SK-N-SH treated with all-trans-retinoic acid at 6 μM for 48 hours (cell line): ENCODE measurements at regions not wholly inside any gene's neighbourhood (a gene's known extent, or its start where the extent isn't known, plus 50 kb on each side); places are given as distances from the start of the nearest gene placed in this dataset.

Experiments
- ATAC-seq: fragments of 200-7000 bp; cut with Tn5 transposase; 3 replicates; pipeline ENCODE4 v1.9.1; 2020; ENCODE audit warnings: mild to moderate bottlenecking, moderate library complexity
- BACH2 ChIP-seq: fragments of 250-450 bp; sonication (Bioruptor Pico); IDR thresholded peaks from 2 replicates; pipeline ENCODE4 v1.9.0; 2021; ENCODE audit warnings: mild to moderate bottlenecking, borderline replicate concordance
- CSDC2 ChIP-seq: fragments of 250-450 bp; sonication (Bioruptor Pico); IDR thresholded peaks from 2 replicates; pipeline ENCODE4 v1.5.0; 2020; ENCODE audit warnings: mild to moderate bottlenecking, moderate library complexity
- ESRRG ChIP-seq: fragments of 250-450 bp; sonication (Bioruptor Pico); IDR thresholded peaks from 2 replicates; pipeline ENCODE4 v1.6.1; 2021; ENCODE audit warnings: mild to moderate bottlenecking
- GLIS3 ChIP-seq: fragments of 250-450 bp; sonication (Bioruptor Pico); IDR thresholded peaks from 2 replicates; pipeline ENCODE4 v1.5.0; 2020; ENCODE audit warnings: mild to moderate bottlenecking, moderate library complexity
- ISL1 ChIP-seq: fragments of 250-450 bp; sonication (Bioruptor Pico); IDR thresholded peaks from 2 replicates; pipeline ENCODE4 v2.1.2; 2022; ENCODE audit warnings: mild to moderate bottlenecking, moderate library complexity
- OSR1 ChIP-seq: fragments of 250-450 bp; sonication (Bioruptor Pico); IDR thresholded peaks from 2 replicates; pipeline ENCODE4 v1.8.0; 2022; ENCODE audit warnings: moderate library complexity, mild to moderate bottlenecking, inconsistent platforms
- PPARA ChIP-seq: fragments of 250-450 bp; sonication (Bioruptor Pico); IDR thresholded peaks from 2 replicates; pipeline ENCODE4 v1.5.0; 2020; ENCODE audit warnings: mild to moderate bottlenecking, borderline replicate concordance
- RARB ChIP-seq: fragments of 250-450 bp; sonication (Bioruptor Pico); IDR thresholded peaks from 2 replicates; pipeline ENCODE4 v1.8.0; 2021; ENCODE audit warnings: mild to moderate bottlenecking, moderate library complexity
- SNAI2 ChIP-seq: fragments of 250-450 bp; sonication (Bioruptor Pico); IDR thresholded peaks from 2 replicates; pipeline ENCODE4 v1.5.0; 2020; ENCODE audit warnings: mild to moderate bottlenecking, moderate library complexity
- TCF4 ChIP-seq: fragments of 250-450 bp; sonication (Bioruptor Pico); IDR thresholded peaks from 2 replicates; pipeline ENCODE4 v1.8.0; 2021; ENCODE audit warnings: mild to moderate bottlenecking, moderate library complexity, borderline replicate concordance
- TOX ChIP-seq: fragments of 250-450 bp; sonication (Bioruptor Pico); IDR thresholded peaks from 2 replicates; pipeline ENCODE4 v1.8.0; 2021; ENCODE audit warnings: mild to moderate bottlenecking, moderate library complexity, borderline replicate concordance
- ZC3H10 ChIP-seq: fragments of 250-450 bp; sonication (Bioruptor Pico); IDR thresholded peaks from 2 replicates; pipeline ENCODE4 v1.5.1; 2021; ENCODE audit warnings: mild to moderate bottlenecking, moderate library complexity
- ZFP3 ChIP-seq: fragments of 250-450 bp; sonication (Bioruptor Pico); IDR thresholded peaks from 2 replicates; pipeline ENCODE4 v1.5.0; 2020; ENCODE audit warnings: mild to moderate bottlenecking, moderate library complexity
- ZFP30 ChIP-seq: fragments of 450-650 bp; formaldehyde crosslinking; IDR thresholded peaks from 2 replicates; pipeline ENCODE4 v1.5.0; 2022; ENCODE audit warnings: mild to moderate bottlenecking, moderate library complexity
- ZNF565 ChIP-seq: fragments of 450-650 bp; formaldehyde crosslinking; conservative IDR thresholded peaks from 2 replicates; pipeline ENCODE4 v1.5.0; 2020; ENCODE audit warnings: low read depth, mild to moderate bottlenecking, moderate library complexity
- ZNF70 ChIP-seq: fragments of 450-650 bp; formaldehyde crosslinking; IDR thresholded peaks from 2 replicates; pipeline ENCODE4 v1.5.0; 2020; ENCODE audit warnings: mild to moderate bottlenecking, moderate library complexity
- ZNF8 ChIP-seq: fragments of 450-650 bp; formaldehyde crosslinking; IDR thresholded peaks from 2 replicates; pipeline ENCODE4 v1.5.0; 2020; ENCODE audit warnings: mild to moderate bottlenecking, moderate library complexity
- TF ChIP-seq, protein P1 (sequence below): fragments of 250-450 bp; sonication (Bioruptor Pico); IDR thresholded peaks from 2 replicates; pipeline ENCODE4 v1.5.0; 2020; ENCODE audit warnings: mild to moderate bottlenecking, moderate library complexity
- TF ChIP-seq, protein P2 (sequence below): fragments of 250-450 bp; sonication (Bioruptor Pico); IDR thresholded peaks from 2 replicates; pipeline ENCODE4 v1.5.1; 2021; ENCODE audit warnings: mild to moderate bottlenecking, moderate library complexity
- TF ChIP-seq, protein P3 (sequence below): fragments of 250-450 bp; sonication (Bioruptor Pico); IDR thresholded peaks from 2 replicates; pipeline ENCODE4 v1.5.1; 2020; ENCODE audit warnings: low read depth, mild to moderate bottlenecking, moderate library complexity
- TF ChIP-seq, protein P4 (sequence below): fragments of 250-450 bp; sonication (Bioruptor Pico); IDR thresholded peaks from 2 replicates; pipeline ENCODE4 v1.8.0; 2020; ENCODE audit warnings: mild to moderate bottlenecking, moderate library complexity, borderline replicate concordance

DNA sequence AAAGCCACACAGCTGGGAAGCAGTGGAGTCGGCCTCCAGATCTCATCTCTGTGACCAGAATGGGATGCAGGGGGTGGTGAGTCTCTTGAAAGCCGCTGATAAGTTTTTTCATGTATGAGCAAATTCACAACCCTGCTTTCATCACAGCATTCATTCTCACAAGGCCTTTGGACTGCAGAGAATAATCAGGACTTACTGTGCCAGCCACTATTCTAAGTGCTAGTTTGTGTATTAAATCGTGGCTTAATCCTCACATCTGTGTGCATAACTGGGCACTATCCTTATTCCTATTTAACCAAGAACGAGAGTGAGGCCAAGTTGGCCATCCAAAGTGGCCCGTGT, 64.2 kb upstream of the POLG start:
- TF ChIP-seq CSDC2 (CRISPR knock-in tag) (no peak), OSR1 (CRISPR knock-in tag) (no peak), TOX (CRISPR knock-in tag) (no peak), PPARA (no peak), ZNF8 (no peak), ESRRG (CRISPR knock-in tag) (no peak), ZNF565 (CRISPR knock-in tag) (no peak), ZFP30 (CRISPR knock-in tag) (no peak), ZC3H10 (CRISPR knock-in tag) (no peak), TCF4 (CRISPR knock-in tag) (no peak), ISL1 (CRISPR knock-in tag) (no peak)

DNA sequence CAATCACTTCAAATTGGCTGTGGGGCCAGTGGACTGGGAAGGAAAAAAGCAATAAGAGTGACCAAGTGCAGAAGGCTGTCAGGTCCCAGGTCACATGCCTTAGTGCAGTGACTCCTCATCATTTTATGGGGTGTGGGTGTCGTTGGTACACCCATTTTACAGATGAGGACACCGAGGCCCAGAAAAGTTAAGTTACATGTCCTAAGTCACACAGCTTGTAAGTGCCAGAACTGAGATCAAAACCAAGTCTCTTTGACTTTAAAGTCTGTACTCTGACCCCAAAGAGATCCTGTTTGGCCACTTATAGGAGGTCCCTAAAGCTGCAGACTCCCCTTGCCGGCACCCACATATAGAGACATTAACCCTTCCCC, 63.0 kb upstream of the POLG start:
- TF ChIP-seq TCF4 (CRISPR knock-in tag) (no peak), ZFP3 (CRISPR knock-in tag) (no peak), ZNF70 (CRISPR knock-in tag) (no peak), SNAI2 (no peak)
- TF ChIP-seq, protein P1, sequence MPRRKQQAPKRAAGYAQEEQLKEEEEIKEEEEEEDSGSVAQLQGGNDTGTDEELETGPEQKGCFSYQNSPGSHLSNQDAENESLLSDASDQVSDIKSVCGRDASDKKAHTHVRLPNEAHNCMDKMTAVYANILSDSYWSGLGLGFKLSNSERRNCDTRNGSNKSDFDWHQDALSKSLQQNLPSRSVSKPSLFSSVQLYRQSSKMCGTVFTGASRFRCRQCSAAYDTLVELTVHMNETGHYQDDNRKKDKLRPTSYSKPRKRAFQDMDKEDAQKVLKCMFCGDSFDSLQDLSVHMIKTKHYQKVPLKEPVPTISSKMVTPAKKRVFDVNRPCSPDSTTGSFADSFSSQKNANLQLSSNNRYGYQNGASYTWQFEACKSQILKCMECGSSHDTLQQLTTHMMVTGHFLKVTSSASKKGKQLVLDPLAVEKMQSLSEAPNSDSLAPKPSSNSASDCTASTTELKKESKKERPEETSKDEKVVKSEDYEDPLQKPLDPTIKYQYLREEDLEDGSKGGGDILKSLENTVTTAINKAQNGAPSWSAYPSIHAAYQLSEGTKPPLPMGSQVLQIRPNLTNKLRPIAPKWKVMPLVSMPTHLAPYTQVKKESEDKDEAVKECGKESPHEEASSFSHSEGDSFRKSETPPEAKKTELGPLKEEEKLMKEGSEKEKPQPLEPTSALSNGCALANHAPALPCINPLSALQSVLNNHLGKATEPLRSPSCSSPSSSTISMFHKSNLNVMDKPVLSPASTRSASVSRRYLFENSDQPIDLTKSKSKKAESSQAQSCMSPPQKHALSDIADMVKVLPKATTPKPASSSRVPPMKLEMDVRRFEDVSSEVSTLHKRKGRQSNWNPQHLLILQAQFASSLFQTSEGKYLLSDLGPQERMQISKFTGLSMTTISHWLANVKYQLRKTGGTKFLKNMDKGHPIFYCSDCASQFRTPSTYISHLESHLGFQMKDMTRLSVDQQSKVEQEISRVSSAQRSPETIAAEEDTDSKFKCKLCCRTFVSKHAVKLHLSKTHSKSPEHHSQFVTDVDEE (CRISPR knock-in tag), result no peak
- TF ChIP-seq, protein P2, sequence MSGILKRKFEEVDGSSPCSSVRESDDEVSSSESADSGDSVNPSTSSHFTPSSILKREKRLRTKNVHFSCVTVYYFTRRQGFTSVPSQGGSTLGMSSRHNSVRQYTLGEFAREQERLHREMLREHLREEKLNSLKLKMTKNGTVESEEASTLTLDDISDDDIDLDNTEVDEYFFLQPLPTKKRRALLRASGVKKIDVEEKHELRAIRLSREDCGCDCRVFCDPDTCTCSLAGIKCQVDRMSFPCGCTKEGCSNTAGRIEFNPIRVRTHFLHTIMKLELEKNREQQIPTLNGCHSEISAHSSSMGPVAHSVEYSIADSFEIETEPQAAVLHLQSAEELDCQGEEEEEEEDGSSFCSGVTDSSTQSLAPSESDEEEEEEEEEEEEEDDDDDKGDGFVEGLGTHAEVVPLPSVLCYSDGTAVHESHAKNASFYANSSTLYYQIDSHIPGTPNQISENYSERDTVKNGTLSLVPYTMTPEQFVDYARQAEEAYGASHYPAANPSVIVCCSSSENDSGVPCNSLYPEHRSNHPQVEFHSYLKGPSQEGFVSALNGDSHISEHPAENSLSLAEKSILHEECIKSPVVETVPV (CRISPR knock-in tag), result no peak
- TF ChIP-seq, protein P3, sequence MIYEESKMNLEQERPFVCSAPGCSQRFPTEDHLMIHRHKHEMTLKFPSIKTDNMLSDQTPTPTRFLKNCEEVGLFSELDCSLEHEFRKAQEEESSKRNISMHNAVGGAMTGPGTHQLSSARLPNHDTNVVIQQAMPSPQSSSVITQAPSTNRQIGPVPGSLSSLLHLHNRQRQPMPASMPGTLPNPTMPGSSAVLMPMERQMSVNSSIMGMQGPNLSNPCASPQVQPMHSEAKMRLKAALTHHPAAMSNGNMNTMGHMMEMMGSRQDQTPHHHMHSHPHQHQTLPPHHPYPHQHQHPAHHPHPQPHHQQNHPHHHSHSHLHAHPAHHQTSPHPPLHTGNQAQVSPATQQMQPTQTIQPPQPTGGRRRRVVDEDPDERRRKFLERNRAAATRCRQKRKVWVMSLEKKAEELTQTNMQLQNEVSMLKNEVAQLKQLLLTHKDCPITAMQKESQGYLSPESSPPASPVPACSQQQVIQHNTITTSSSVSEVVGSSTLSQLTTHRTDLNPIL (CRISPR knock-in tag), result no peak
- TF ChIP-seq, protein P4, sequence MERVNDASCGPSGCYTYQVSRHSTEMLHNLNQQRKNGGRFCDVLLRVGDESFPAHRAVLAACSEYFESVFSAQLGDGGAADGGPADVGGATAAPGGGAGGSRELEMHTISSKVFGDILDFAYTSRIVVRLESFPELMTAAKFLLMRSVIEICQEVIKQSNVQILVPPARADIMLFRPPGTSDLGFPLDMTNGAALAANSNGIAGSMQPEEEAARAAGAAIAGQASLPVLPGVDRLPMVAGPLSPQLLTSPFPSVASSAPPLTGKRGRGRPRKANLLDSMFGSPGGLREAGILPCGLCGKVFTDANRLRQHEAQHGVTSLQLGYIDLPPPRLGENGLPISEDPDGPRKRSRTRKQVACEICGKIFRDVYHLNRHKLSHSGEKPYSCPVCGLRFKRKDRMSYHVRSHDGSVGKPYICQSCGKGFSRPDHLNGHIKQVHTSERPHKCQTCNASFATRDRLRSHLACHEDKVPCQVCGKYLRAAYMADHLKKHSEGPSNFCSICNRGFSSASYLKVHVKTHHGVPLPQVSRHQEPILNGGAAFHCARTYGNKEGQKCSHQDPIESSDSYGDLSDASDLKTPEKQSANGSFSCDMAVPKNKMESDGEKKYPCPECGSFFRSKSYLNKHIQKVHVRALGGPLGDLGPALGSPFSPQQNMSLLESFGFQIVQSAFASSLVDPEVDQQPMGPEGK (CRISPR knock-in tag), result no peak
- no peak for ATAC-seq

More for the DNA sequence above, 64.2 kb upstream of the POLG start:
- ATAC-seq, result no peak; the same call in 2 of the 3 replicates

DNA sequence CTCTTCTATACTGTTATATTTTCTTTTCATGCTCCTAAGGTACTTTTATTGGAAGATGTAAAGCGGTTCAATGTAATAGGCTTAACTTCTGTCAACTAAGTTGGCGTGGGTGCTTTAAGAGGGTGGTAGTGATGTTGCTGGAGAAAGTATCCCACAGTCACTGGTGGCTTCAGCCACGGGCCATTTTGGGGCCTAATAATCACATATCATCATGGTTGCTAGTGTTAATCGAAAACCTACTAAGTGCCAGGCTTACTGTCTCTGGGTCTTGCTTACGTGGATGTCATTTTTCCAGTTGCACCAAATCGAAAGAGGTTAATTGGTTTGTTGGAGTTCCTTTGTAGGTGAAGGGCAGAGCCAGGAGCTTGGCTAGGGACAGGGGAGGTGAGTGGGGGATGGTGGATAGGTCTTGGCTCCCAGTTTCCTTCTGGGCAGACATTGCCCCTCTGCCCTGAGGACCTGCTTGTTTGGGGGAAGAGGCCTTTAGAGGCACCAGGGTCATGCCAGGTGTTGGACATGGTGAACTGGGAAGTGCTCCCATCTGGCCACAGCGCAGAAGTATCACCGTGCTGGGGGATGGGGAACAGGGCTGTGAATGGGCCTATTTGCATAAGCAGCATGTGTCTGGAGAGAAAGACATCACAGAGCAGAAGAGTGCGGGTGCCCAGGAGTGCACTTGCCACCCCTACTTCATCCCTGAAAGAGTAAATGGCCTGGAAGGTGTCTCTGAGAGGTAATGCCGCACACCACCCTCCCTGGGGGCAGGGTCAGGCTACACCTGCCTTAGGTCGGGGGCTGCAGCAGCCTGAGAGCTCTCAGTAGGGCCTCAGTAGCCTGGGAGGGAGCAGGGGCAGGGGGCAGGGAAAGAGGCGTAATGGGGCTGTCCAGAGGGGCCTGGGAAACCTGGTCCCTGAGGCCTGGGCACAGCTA, 62.4 kb upstream of the POLG start:
- no peak for ATAC-seq
- no peak for TF ChIP-seq OSR1 (CRISPR knock-in tag)
- TF ChIP-seq SNAI2, result no peak
- TF ChIP-seq ZNF565 (CRISPR knock-in tag), result no peak
- TF ChIP-seq ZFP3 (CRISPR knock-in tag), result no peak
- no peak for TF ChIP-seq TOX (CRISPR knock-in tag)
- no peak for TF ChIP-seq ZNF70 (CRISPR knock-in tag)
- no peak for TF ChIP-seq ZNF8
- no peak for TF ChIP-seq ZFP30 (CRISPR knock-in tag)
- TF ChIP-seq, protein P2 (CRISPR knock-in tag), result no peak
- TF ChIP-seq CSDC2 (CRISPR knock-in tag), result no peak
- TF ChIP-seq, protein P1 (CRISPR knock-in tag), result no peak
- TF ChIP-seq BACH2 (CRISPR knock-in tag), result no peak
- TF ChIP-seq GLIS3 (CRISPR knock-in tag), result no peak
- TF ChIP-seq RARB (CRISPR knock-in tag), result no peak
- TF ChIP-seq ESRRG (CRISPR knock-in tag), result no peak
- TF ChIP-seq PPARA, result no peak
- no peak for TF ChIP-seq ISL1 (CRISPR knock-in tag)
- TF ChIP-seq, protein P3 (CRISPR knock-in tag), result no peak
- TF ChIP-seq ZC3H10 (CRISPR knock-in tag), result no peak
